ENCODE measurements at regions not wholly inside any gene's neighbourhood (a gene's known extent, or its start where the extent isn't known, plus 50 kb on each side); places are given as distances from the start of the nearest gene placed in this dataset.

DNA sequence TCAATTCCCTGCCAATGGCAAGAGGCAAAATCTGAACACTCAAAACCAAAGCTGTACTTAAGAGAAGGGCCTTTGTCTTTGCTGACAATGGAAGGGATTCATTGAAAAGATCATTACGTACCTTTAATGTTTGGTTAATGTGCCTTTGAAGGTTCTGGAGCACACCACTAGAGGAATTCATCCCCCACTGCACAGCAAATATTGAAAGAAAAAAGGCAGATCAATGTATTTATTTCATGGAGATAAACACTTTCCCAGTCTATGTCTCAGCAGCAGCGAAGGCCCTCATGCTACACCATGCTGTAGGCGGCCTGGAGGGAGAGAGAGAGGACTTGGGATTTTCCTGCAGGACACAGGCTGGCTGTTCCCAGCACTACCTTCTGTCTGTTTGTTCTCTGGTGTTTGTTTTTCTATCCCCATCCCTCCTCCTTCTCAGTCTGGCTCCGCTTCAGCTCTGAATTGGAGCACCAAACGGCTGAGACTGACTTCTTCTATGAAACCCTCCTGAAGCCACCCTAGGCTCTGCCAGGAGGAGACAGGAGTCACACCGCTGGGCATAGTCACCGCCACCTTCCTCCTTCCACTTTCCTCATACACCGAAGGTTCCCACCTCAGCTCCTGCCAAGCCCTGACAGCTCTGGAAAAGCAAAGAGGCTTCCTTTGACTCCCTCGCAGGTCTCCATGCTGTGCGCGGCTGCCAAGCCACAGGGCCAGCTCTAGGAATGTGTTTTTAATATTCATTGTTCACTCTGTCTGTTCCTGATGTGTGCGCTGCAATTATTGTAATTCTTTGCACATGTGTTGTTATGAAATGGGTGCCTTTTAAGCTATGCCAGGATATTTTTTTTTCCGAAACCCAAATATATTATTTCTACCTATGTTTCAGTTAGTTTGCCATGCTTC is 301.5 kb downstream of the FZD1 start:
- no peak for TF ChIP-seq POLR2A (IDR thresholded peaks at IDR 0.05)
- TF ChIP-seq, protein P1, sequence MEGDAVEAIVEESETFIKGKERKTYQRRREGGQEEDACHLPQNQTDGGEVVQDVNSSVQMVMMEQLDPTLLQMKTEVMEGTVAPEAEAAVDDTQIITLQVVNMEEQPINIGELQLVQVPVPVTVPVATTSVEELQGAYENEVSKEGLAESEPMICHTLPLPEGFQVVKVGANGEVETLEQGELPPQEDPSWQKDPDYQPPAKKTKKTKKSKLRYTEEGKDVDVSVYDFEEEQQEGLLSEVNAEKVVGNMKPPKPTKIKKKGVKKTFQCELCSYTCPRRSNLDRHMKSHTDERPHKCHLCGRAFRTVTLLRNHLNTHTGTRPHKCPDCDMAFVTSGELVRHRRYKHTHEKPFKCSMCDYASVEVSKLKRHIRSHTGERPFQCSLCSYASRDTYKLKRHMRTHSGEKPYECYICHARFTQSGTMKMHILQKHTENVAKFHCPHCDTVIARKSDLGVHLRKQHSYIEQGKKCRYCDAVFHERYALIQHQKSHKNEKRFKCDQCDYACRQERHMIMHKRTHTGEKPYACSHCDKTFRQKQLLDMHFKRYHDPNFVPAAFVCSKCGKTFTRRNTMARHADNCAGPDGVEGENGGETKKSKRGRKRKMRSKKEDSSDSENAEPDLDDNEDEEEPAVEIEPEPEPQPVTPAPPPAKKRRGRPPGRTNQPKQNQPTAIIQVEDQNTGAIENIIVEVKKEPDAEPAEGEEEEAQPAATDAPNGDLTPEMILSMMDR (IDR thresholded peaks at IDR 0.05) = no peak
